Activated CD8-positive, alpha-beta memory T cell treated with anti-CD3 and anti-CD28 coated beads for 4 hours (primary cell): ENCODE measurements at regions not wholly inside any gene's neighbourhood (a gene's known extent, or its start where the extent isn't known, plus 50 kb on each side); places are given as distances from the start of the nearest gene placed in this dataset.

Source experiments
- DNase-seq, 2 donors: peaks; one replicate each; pipeline ENCODE4 v3.0.0-alpha.2; 2020; ENCODE audit warnings: low read depth in 2 of 2

- DNase-seq, result no peak
Measured at GRCh38 chr20:56957737-56958553, 308.5 kb downstream of the BMP7 start.

DNA sequence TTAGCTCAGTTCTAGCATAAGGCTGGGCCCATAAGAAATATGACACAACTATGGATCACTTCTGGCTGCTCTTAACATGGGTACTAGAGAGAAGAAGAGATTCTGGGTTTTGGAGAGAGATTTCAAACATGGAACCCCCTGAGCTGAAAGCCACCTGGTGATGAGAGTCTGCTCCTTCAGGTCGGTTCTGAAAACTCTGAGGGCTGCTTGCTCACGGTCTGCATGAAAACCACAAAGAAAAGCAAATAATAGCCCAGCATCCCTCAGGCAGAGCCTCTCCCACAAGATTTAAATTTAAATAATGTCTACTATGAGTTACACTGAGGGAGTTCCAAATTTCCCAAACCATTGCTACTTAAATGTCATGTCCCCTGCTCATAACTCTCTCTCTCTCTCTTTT lies 301.5 kb downstream of the BMP7 start:
- no peak for DNase-seq

DNA sequence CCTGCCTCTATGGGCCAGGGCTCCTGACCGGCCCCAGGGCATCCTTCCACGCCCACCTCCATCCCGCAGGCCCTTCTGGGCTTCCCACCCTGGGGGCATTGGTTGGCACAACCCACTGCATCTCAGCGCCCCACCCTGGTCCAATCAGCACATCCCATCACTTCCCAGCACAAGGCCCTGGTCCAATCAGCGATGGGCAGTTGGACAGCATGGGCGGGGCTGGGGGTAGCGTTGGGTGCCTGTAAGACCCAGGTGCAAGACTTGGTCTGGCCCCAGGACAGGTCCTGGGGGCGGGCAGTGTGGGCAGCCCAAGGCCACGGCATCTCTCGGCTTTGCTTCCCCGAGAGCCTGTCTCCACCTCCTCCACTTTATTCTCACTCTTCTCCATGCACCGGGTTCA lies 298.5 kb downstream of the BMP7 start:
- no peak for DNase-seq

DNA sequence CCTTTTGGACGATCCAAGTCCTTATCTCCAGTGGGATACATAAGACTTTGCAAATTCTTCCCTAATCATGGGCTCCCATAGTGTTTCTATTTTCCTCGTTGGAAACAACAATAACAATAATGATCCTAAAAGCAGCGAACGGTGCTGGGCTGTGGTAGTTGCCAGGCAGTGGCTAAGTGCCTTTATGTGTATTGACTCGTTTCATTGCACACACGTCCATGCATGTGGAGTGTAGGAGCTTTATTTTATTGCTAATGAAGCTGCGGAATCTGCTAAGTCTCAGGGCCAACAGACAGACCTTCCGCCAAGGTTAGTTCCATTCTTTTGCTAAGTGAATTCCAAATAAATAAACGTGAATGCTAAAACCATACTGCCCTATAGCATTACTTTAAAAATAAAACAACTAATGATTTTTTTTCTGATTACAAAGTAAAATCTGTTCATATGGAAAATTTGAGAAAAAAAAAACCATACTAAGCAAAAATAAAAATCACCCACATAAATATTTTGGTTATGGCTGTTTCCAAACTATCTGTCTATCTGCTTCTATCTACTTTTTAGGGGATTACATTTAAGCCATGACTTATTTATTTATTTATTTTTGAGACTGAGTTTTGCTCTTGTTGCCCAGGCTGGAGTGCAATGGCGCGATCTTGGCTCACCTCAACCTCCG lies 297.9 kb downstream of the BMP7 start:
- no peak for DNase-seq

DNA sequence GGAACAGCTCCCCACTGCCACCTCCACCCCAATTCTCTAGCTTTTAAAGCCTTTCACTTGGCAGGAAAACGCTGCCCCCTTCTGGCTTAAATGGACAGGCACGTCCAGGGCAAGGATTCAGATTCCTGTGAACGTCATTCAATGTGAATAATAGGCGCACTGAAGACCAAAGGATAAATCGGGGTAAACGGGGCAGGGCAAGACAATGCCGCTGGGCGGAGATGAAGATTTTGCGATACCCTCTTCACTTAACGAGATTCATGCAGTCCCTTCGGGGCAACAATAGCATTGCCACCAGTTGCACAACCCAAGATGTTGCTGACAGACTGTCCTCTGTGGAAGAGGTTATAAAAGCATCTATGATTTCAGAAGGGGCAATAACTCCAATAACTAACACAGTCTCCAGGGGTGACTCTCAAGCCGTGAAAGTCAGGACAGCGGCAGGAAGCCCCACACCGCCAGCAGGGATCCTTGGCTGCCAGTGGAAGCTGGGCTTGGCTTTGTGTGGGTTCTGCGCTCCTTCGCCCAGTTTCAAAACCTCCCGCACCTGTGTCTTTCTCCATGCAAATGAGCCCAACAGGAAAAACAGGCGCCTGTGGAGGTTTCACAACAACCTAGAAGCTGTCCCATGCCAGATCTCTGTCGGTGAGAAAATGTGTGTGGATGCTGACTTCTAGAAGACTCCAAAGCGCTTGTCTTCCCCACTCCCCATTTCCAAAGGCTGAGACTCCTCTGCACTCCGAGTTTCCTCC lies 291.8 kb downstream of the BMP7 start:
- no peak for DNase-seq

- no peak for DNase-seq
Measured at GRCh38 chr20:56975838-56976237, 290.6 kb downstream of the BMP7 start.

DNA sequence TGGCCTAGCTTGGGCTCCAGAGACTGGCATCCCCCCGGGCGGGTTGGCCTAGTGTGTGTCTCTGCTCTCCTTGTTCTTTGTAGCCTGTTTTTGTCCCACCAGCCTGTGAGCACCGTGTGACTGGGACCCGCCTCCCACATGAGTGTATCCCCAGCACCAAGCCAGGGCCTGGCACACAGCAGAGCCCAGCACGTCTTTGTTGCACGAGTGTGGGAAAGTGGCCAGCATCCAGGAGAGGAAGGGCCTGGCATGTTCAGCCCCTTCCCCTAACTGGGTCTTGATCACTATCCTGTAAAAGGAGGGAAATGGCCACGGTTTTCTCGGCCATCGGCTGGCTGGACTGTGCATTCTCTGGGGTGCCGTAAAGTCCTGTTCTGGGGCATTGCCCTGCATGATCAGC lies 290.1 kb downstream of the BMP7 start:
- no peak for DNase-seq

DNA sequence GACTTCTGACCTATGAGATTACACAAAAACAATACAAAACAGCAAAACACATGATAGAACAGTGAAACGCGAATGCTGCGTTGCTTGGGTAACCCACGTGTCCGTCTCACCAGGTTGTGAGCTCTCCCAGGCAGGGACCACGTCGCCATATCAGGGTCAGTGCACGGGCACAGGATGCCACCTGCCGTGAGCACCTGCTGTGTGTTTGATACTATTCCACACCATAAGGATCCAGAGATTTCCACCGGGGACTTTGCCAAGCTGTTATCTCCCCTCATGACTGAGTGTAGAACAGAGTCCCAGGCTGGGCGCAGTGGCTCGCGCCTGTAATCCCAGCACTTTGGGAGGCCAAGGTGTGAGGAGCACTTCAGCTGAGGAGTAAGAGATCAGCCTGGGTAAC lies 288.0 kb downstream of the BMP7 start:
- DNase-seq, result no peak

- no peak for DNase-seq
Measured at GRCh38 chr20:56979125-56979524, 287.3 kb downstream of the BMP7 start.

- no peak for DNase-seq
Measured at GRCh38 chr20:56981301-56981700, 285.1 kb downstream of the BMP7 start.

GRCh38 chr20:56983813-56984212 lies 282.6 kb downstream of the BMP7 start:
- DNase-seq, result no peak

DNA sequence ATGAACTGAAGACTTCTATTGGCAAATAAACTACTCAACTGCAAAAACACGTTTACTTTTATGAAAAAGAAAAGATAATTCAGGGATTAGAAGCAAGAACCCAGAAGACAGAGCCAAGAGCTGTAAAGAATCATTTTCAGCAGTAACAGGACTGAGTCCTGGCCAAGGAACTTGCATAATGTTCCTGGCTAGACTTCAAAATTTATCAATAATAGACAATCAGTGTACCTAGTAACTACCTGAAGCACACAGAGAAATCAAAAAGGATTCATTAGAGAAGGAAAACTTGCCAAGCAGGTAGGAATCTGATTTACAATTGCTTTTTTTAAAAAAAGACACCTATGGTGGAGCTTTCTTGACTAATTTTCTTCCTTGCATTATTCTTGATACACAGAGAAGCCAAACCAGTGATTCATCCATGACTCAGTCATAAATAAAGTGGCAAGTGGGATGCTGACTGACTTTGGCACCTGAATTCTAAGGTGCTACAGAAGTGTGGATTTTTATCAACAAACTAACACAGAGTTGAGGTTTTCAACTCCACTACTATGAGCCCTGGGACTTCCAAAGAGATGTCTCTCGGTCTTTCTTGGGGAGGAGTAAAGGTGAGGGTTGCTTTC lies 281.3 kb downstream of the BMP7 start:
- no peak for DNase-seq

DNA sequence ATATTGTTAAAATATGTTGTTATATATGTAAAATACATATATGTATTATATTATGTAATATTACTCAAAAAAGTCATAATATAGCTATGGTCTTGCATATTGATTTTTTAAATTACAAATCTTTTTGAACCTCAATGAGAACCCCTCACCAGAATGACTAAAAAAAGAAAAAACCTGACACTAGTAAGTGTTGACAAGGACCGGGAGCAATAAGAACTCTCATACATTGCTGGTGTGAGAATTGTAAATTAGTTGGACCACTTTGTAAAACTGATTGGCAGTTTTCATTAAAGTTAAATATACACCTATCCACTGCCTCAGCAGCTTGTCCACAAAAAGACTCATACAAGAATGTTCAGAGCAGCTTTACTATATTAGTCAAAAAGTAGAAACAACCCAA lies 280.0 kb downstream of the BMP7 start:
- no peak for DNase-seq

- DNase-seq, result no peak
Measured at GRCh38 chr20:56986931-56987720, 279.3 kb downstream of the BMP7 start.

- DNase-seq, result no peak
Measured at GRCh38 chr20:56987986-56988385, 278.5 kb downstream of the BMP7 start.

DNA sequence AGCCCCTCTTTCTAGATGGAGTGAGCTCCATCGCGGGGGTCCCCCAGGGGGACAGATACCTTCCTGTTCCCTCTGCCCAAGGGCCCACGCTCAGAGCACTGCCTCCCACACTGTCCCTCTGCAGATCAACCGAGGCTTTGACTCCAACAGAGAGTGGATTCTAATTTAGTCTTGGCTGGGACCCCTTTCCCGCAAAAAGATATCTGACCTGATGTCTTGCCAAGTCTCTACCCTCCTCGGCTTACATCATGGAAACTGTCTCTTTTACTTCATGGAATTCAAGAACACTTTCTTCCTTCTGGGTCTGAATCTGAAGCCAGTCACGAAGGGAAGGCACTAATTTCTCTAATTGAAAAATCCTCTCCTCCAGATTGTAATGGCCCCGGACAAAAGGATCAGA lies 278.0 kb downstream of the BMP7 start:
- no peak for DNase-seq

DNA sequence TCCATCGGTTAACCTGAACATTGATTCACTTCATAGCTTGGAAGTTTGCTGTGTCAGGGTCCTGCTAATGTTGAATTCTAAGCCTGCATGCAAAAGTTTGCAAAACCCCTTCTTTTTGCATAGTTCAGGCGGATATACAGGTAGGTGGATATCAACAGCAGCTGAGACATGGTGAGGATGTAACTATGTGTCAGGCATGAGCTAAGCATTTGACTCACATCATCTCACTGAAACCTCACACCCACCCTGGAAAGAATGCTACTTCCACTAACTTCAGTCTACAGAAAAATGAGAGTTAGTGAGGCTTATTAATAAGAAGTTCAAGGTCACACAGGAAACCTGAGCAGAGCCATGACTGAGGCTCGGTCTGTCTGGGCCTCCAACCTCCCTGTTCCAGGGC lies 276.9 kb downstream of the BMP7 start:
- DNase-seq, result no peak

- no peak for DNase-seq
Measured at GRCh38 chr20:56993020-56993559, 273.4 kb downstream of the BMP7 start.

DNA sequence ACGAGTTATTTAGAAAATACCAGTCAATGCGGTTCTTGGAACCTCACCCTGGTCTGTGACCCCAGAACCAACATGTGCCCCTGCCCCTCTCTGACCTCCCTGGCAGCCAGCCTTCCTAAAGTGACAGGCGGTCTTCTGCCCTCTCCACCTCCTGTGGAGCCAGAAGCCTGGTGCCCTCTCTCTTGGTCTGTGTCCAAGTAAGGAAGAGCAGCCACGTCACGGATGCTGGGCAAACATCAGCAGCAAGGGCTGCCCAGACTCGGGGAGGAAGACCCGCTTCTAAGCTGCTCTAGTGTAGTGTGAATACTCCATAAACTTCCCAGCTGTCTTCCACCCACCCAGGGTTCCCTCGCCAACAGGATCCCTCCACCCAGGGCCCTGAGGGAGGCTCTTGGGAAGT lies 272.4 kb downstream of the BMP7 start:
- DNase-seq, result no peak

DNA sequence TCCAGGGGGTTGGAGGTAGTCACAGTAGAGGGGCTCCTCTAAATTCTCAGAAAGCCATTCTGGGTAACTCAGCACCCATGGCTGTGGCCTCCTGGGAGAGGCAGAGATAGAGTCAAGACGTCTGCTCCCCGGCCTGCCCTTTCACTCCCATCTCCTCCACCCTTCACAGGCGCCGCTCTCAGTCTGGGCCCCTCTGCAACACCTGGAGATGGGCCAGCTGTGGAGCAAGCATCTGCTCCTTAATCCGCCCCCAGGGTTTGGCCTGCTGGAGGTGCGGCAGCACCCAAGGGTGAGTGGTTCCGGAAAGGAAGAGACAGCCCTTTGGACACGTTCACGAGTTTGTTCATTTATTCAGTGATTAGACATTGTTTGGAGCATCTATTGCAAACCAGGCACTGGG lies 271.3 kb downstream of the BMP7 start:
- DNase-seq, result no peak

GRCh38 chr20:56995635-56996075 lies 270.8 kb downstream of the BMP7 start:
- DNase-seq, result no peak
